Activated naive CD8-positive, alpha-beta T cell treated with anti-CD3 and anti-CD28 coated beads, Interleukin-2, amount 10 ng/mL, durations not matched to agents 7 days and 5 days (primary cell): ENCODE measurements at regions not wholly inside any gene's neighbourhood (a gene's known extent, or its start where the extent isn't known, plus 50 kb on each side); places are given as distances from the start of the nearest gene placed in this dataset.

Experiments
- ATAC-seq: fragments of 150-1000 bp; cut with Tn5 transposase; one replicate; pipeline ENCODE4 v1.10.0; 2021; ENCODE audit warnings: low read depth, moderate library complexity
- POLR2A ChIA-PET: fragments of 350-600 bp; sonication (Branson Sonifier 250); formaldehyde crosslinking; loops from one replicate; lab custom pipeline; 2021; ENCODE audit warnings: antibody characterized with exemption; lab: Charles Lee
- DNase-seq: peaks from one replicate; pipeline ENCODE4 v3.0.0; 2021
- H3K27ac Mint-ChIP-seq: one replicate; pipeline ENCODE4 v1.8.0; 2022; ENCODE audit warnings: mild to moderate bottlenecking, mixed read lengths
- H3K27me3 Mint-ChIP-seq: one replicate; pipeline ENCODE4 v1.8.0; 2022; ENCODE audit warnings: mild to moderate bottlenecking, moderate library complexity, mixed read lengths
- H3K36me3 Mint-ChIP-seq: one replicate; pipeline ENCODE4 v1.8.0; 2021; ENCODE audit warnings: mild to moderate bottlenecking, mixed read lengths
- H3K4me1 Mint-ChIP-seq: one replicate; pipeline ENCODE4 v1.8.0; 2021; ENCODE audit warnings: mixed read lengths
- H3K4me3 Mint-ChIP-seq: one replicate; pipeline ENCODE4 v1.8.0; 2022; ENCODE audit warnings: mild to moderate bottlenecking, moderate library complexity, mixed read lengths
- H3K9me3 Mint-ChIP-seq: one replicate; pipeline ENCODE4 v1.8.0; 2021; ENCODE audit warnings: mixed read lengths

- DNase-seq (no peak), ATAC-seq (no peak)
- POLR2A ChIA-PET = no interaction called here
- peaks cover 10% of the 10 kb centered on the region for H3K9me3 Mint-ChIP-seq
- no peaks in the 10 kb centered on the region for H3K36me3 Mint-ChIP-seq
- H3K27me3 Mint-ChIP-seq = peaks cover 14% of the 10 kb centered on the region
- H3K4me1 Mint-ChIP-seq = no peaks in the 10 kb centered on the region
- no peak overlapping the region for H3K27ac Mint-ChIP-seq
- H3K4me3 Mint-ChIP-seq = no peak overlapping the region
These were observed 79.6 kb upstream of the RNU6ATAC start for GRCh38 chr9:134243778-134244467.

- Mint-ChIP-seq H3K27ac (no peak overlapping the region), H3K9me3 (peaks cover 13% of the 10 kb centered on the region), H3K27me3 (peaks cover 14% of the 10 kb centered on the region), H3K4me1 (no peaks in the 10 kb centered on the region), H3K4me3 (no peak overlapping the region), H3K36me3 (no peaks in the 10 kb centered on the region)
- no peak for ATAC-seq
- POLR2A ChIA-PET = no interaction called here
- no peak for DNase-seq
These were observed 80.8 kb upstream of the RNU6ATAC start for GRCh38 chr9:134245179-134245578.

- H3K36me3 Mint-ChIP-seq = no peaks in the 10 kb centered on the region
- H3K27me3 Mint-ChIP-seq = peaks cover 9% of the 10 kb centered on the region
- H3K27ac Mint-ChIP-seq = no peak overlapping the region
- POLR2A ChIA-PET = no interaction called here
- H3K4me1 Mint-ChIP-seq = no peaks in the 10 kb centered on the region
- H3K4me3 Mint-ChIP-seq = no peak overlapping the region
- DNase-seq (no peak), ATAC-seq (no peak)
- peaks cover 13% of the 10 kb centered on the region for H3K9me3 Mint-ChIP-seq
These were observed 78.2 kb upstream of the RXRA start for GRCh38 chr9:134247918-134248631.

- no peak for ATAC-seq
- H3K27ac Mint-ChIP-seq = no peak overlapping the region
These were observed 74.8 kb upstream of the RXRA start for GRCh38 chr9:134251296-134252069.

GRCh38 chr9:134252084-134252830 is 74.0 kb upstream of the RXRA start:
- H3K4me1 Mint-ChIP-seq = no peaks in the 10 kb centered on the region
- peaks cover 3% of the 10 kb centered on the region for H3K27me3 Mint-ChIP-seq
- no peaks in the 10 kb centered on the region for H3K36me3 Mint-ChIP-seq
- ATAC-seq (no peak), DNase-seq (no peak)
- POLR2A ChIA-PET = no interaction called here
- H3K27ac Mint-ChIP-seq = no peak overlapping the region
- H3K4me3 Mint-ChIP-seq = no peak overlapping the region
- peaks cover 11% of the 10 kb centered on the region for H3K9me3 Mint-ChIP-seq

More at GRCh38 chr9:134251296-134252069, 74.8 kb upstream of the RXRA start:
- POLR2A ChIA-PET = no interaction called here
- Mint-ChIP-seq H3K36me3 (no peaks in the 10 kb centered on the region), H3K4me3 (no peak overlapping the region), H3K27me3 (peaks cover 3% of the 10 kb centered on the region), H3K9me3 (peaks cover 11% of the 10 kb centered on the region), H3K4me1 (no peaks in the 10 kb centered on the region)
- DNase-seq = no peak

GRCh38 chr9:134253606-134254205 is 72.5 kb upstream of the RXRA start:
- Mint-ChIP-seq H3K9me3 (peaks cover 3% of the 10 kb centered on the region), H3K4me3 (no peak overlapping the region), H3K27me3 (peaks cover 3% of the 10 kb centered on the region), H3K27ac (no peak overlapping the region), H3K36me3 (no peaks in the 10 kb centered on the region), H3K4me1 (no peaks in the 10 kb centered on the region)
- POLR2A ChIA-PET = no interaction called here
- DNase-seq (no peak), ATAC-seq (no peak)

GRCh38 chr9:134258332-134258731 is 67.9 kb upstream of the RXRA start:
- DNase-seq = no peak
- ATAC-seq = no peak
- no peaks in the 10 kb centered on the region for H3K4me1 Mint-ChIP-seq
- H3K9me3 Mint-ChIP-seq = no peaks in the 10 kb centered on the region
- no peak overlapping the region for H3K4me3 Mint-ChIP-seq
- peaks cover 3% of the 10 kb centered on the region for H3K27me3 Mint-ChIP-seq
- no peaks in the 10 kb centered on the region for H3K36me3 Mint-ChIP-seq
- H3K27ac Mint-ChIP-seq = no peak overlapping the region
- POLR2A ChIA-PET = no interaction called here

GRCh38 chr9:134258828-134259546 is 67.3 kb upstream of the RXRA start:
- POLR2A ChIA-PET = no interaction called here
- H3K27me3 Mint-ChIP-seq = peaks cover 7% of the 10 kb centered on the region
- no peaks in the 10 kb centered on the region for H3K4me1 Mint-ChIP-seq
- H3K36me3 Mint-ChIP-seq = no peaks in the 10 kb centered on the region
- H3K9me3 Mint-ChIP-seq = no peaks in the 10 kb centered on the region
- ATAC-seq = no peak
- no peak overlapping the region for H3K4me3 Mint-ChIP-seq
- no peak overlapping the region for H3K27ac Mint-ChIP-seq
- DNase-seq = no peak

- no peak for ATAC-seq
- Mint-ChIP-seq H3K4me3 (no peak overlapping the region), H3K36me3 (no peaks in the 10 kb centered on the region), H3K9me3 (no peaks in the 10 kb centered on the region), H3K4me1 (no peaks in the 10 kb centered on the region), H3K27me3 (peaks cover 5% of the 10 kb centered on the region), H3K27ac (no peak overlapping the region)
- POLR2A ChIA-PET = no interaction called here
- DNase-seq = no peak
These were observed 66.5 kb upstream of the RXRA start for GRCh38 chr9:134259708-134260107.

- H3K27ac Mint-ChIP-seq = no peak overlapping the region
- H3K4me3 Mint-ChIP-seq = no peak overlapping the region
- H3K9me3 Mint-ChIP-seq = no peaks in the 10 kb centered on the region
- no peak for ATAC-seq
- POLR2A ChIA-PET = no interaction called here
- no peak for DNase-seq
- peaks cover 6% of the 10 kb centered on the region for H3K27me3 Mint-ChIP-seq
- H3K4me1 Mint-ChIP-seq = no peaks in the 10 kb centered on the region
- no peaks in the 10 kb centered on the region for H3K36me3 Mint-ChIP-seq
These were observed 65.5 kb upstream of the RXRA start for GRCh38 chr9:134260801-134261200.

GRCh38 chr9:134262035-134262434 is 64.2 kb upstream of the RXRA start:
- Mint-ChIP-seq H3K4me3 (no peak overlapping the region), H3K27ac (no peak overlapping the region), H3K9me3 (no peaks in the 10 kb centered on the region), H3K36me3 (no peaks in the 10 kb centered on the region), H3K27me3 (peaks cover 8% of the 10 kb centered on the region), H3K4me1 (no peaks in the 10 kb centered on the region)
- POLR2A ChIA-PET = no interaction called here
- no peak for DNase-seq
- ATAC-seq = no peak

GRCh38 chr9:134263596-134263995 is 62.7 kb upstream of the RXRA start:
- Mint-ChIP-seq H3K9me3 (no peaks in the 10 kb centered on the region), H3K27ac (no peak overlapping the region), H3K27me3 (peaks cover 15% of the 10 kb centered on the region), H3K36me3 (no peaks in the 10 kb centered on the region), H3K4me1 (peaks cover 2% of the 10 kb centered on the region), H3K4me3 (no peak overlapping the region)
- POLR2A ChIA-PET = no interaction called here
- DNase-seq (no peak), ATAC-seq (no peak)
